ENCODE measurements at regions not wholly inside any gene's neighbourhood (a gene's known extent, or its start where the extent isn't known, plus 50 kb on each side); places are given as distances from the start of the nearest gene placed in this dataset.
"Not testable (repeated sequence)": the region's sequence is repeated elsewhere in the genome, so short reads cannot be mapped to it uniquely, and the experiment has no call there.

GRCh38 chr10:61211468-61211867 is 241.7 kb downstream of the TMEM26 start:
- DNase-seq: no peak
- H3K4me3 ChIP-seq: no peak overlapping the region
- no peaks in the 10 kb centered on the region for H3K4me1 ChIP-seq
- no peaks in the 10 kb centered on the region for H3K36me3 ChIP-seq
- H3K27me3 ChIP-seq: no peaks in the 10 kb centered on the region
- no peak overlapping the region for H3K27ac ChIP-seq
- no peaks in the 10 kb centered on the region for H3K9me3 ChIP-seq (replicated peaks)

DNA sequence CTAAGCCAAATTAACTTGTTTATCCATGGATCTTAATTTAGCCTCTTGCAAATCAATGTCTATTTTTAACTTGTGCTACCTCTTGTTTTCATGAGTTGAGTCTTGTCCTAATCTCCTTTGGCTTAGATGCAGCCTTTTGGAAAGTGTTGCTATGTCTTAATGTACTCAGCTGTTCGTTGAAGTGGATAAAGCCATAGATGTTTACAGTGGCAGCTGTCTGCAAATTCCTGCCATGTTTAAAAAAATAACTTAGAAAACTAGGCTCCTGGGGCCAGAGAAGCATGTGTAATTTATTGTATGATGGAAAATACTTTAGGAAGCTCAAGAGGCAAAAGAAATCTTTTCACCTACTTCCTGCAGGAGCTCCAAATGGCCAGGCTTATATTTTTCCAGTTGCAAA is 253.1 kb upstream of the RHOBTB1 start:
- Histone ChIP-seq H3K9me3 (replicated peaks) (no peaks in the 10 kb centered on the region; the same call in 1 of the 2 replicates), H3K4me1 (peaks cover 14% of the 10 kb centered on the region; the same call in 1 of the 2 replicates), H3K27me3 (no peaks in the 10 kb centered on the region), H3K4me3 (no peak overlapping the region), H3K36me3 (no peaks in the 10 kb centered on the region), H3K27ac (peak overlapping the region; percentile 35)
- DNase-seq: peak; percentile 28 to 67

GRCh38 chr10:61195211-61195610 is 251.2 kb upstream of the RHOBTB1 start:
- H3K4me1 ChIP-seq: peaks cover 14% of the 10 kb centered on the region; the same call in 1 of the 2 replicates
- no peak overlapping the region for H3K27ac ChIP-seq
- no peaks in the 10 kb centered on the region for H3K36me3 ChIP-seq

GRCh38 chr10:61192589-61192988 is 248.6 kb upstream of the RHOBTB1 start:
- not testable (repeated sequence) for H3K4me3 ChIP-seq; H3K9me3 ChIP-seq (replicated peaks); H3K27me3 ChIP-seq; H3K36me3 ChIP-seq; H3K27ac ChIP-seq; DNase-seq
- H3K4me1 ChIP-seq: peaks cover 11% of the 10 kb centered on the region; the same call in 1 of the 2 replicates

More at GRCh38 chr10:61195211-61195610, 251.2 kb upstream of the RHOBTB1 start:
- H3K9me3 ChIP-seq (replicated peaks): no peaks in the 10 kb centered on the region; the same call in 1 of the 2 replicates
- H3K4me3 ChIP-seq: no peak overlapping the region
- H3K27me3 ChIP-seq: no peaks in the 10 kb centered on the region
- DNase-seq: no peak

- no peaks in the 10 kb centered on the region for H3K36me3 ChIP-seq
- H3K4me3 ChIP-seq: no peak overlapping the region
- no peak for DNase-seq
- H3K4me1 ChIP-seq: peaks cover 5% of the 10 kb centered on the region; the same call in 1 of the 2 replicates
- H3K27me3 ChIP-seq: no peaks in the 10 kb centered on the region
- no peaks in the 10 kb centered on the region; the same call in 1 of the 2 replicates for H3K9me3 ChIP-seq (replicated peaks)
- no peak overlapping the region for H3K27ac ChIP-seq
Measured at GRCh38 chr10:61192042-61192441, 248.1 kb upstream of the RHOBTB1 start.

DNA sequence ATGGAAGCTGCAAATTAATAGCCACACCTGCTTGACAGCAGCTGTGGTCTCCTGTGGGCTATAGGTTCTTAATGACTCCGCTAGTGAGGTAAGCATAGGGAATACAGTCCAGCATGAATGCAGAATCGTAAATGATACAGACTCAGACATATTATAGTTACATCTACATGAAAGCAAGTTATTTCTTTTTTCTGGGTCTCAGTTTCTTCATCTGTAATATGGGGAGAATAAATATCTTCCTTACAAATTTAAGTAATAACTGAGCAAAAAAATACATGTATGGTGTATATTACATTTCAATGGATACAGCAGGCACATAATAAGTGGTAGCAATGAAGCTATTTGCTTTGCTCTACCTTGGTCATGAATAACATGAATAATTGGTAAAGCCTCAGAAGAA is 245.9 kb upstream of the RHOBTB1 start:
- H3K4me1 ChIP-seq: no peaks in the 10 kb centered on the region; the same call in 1 of the 2 replicates
- no peak overlapping the region for H3K27ac ChIP-seq
- no peaks in the 10 kb centered on the region; the same call in 1 of the 2 replicates for H3K9me3 ChIP-seq (replicated peaks)
- no peak overlapping the region for H3K4me3 ChIP-seq
- H3K27me3 ChIP-seq: no peaks in the 10 kb centered on the region
- no peaks in the 10 kb centered on the region for H3K36me3 ChIP-seq
- peak in 1 of 2 experiments; percentile 6 for DNase-seq

GRCh38 chr10:61188691-61189090 is 244.7 kb upstream of the RHOBTB1 start:
- no peak overlapping the region for H3K4me3 ChIP-seq

GRCh38 chr10:61188101-61188500 is 244.1 kb upstream of the RHOBTB1 start:
- H3K27me3 ChIP-seq: no peaks in the 10 kb centered on the region
- H3K4me3 ChIP-seq: no peak overlapping the region
- H3K27ac ChIP-seq: no peak overlapping the region
- no peaks in the 10 kb centered on the region; the same call in 1 of the 2 replicates for H3K4me1 ChIP-seq
- no peaks in the 10 kb centered on the region; the same call in 1 of the 2 replicates for H3K9me3 ChIP-seq (replicated peaks)
- H3K36me3 ChIP-seq: no peaks in the 10 kb centered on the region
- DNase-seq: no peak

More at GRCh38 chr10:61188691-61189090, 244.7 kb upstream of the RHOBTB1 start:
- H3K27me3 ChIP-seq: no peaks in the 10 kb centered on the region
- no peak overlapping the region for H3K27ac ChIP-seq
- no peaks in the 10 kb centered on the region; the same call in 1 of the 2 replicates for H3K4me1 ChIP-seq
- H3K36me3 ChIP-seq: no peaks in the 10 kb centered on the region
- no peak for DNase-seq
- no peaks in the 10 kb centered on the region; the same call in 1 of the 2 replicates for H3K9me3 ChIP-seq (replicated peaks)

GRCh38 chr10:61187601-61188000 is 243.6 kb upstream of the RHOBTB1 start:
- Histone ChIP-seq H3K27ac (no peak overlapping the region), H3K4me1 (no peaks in the 10 kb centered on the region; the same call in 1 of the 2 replicates), H3K27me3 (no peaks in the 10 kb centered on the region), H3K36me3 (no peaks in the 10 kb centered on the region), H3K4me3 (no peak overlapping the region), H3K9me3 (replicated peaks) (no peaks in the 10 kb centered on the region)
- no peak for DNase-seq

GRCh38 chr10:61186408-61186807 is 242.4 kb upstream of the RHOBTB1 start:
- no peak for DNase-seq
- no peaks in the 10 kb centered on the region; the same call in 1 of the 2 replicates for H3K4me1 ChIP-seq
- H3K9me3 ChIP-seq (replicated peaks): no peaks in the 10 kb centered on the region
- H3K4me3 ChIP-seq: no peak overlapping the region
- no peaks in the 10 kb centered on the region for H3K27me3 ChIP-seq
- H3K27ac ChIP-seq: no peak overlapping the region
- H3K36me3 ChIP-seq: no peaks in the 10 kb centered on the region

DNA sequence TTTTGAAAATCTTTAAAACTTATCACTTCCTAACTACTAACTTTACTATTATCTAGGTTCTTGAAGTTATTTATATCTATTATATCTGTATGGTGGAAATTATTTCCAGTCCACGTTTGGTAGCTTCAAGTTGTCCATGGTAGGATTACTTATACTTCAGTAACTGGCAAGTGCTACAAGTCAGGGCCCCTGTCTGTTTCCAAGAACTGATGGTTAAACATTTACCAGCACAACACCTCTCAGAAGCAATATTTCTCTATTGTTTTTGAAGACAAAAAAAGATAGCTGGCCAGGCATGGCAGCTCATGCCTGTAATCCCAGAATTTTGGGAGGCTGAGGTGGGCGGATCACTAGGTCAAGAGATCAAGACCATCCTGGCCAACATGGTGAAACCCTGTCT is 240.4 kb upstream of the RHOBTB1 start:
- no peaks in the 10 kb centered on the region for H3K36me3 ChIP-seq
- no peak overlapping the region for H3K27ac ChIP-seq
- no peak for DNase-seq
- H3K4me1 ChIP-seq: no peaks in the 10 kb centered on the region
- no peaks in the 10 kb centered on the region for H3K27me3 ChIP-seq
- H3K4me3 ChIP-seq: no peak overlapping the region
- no peaks in the 10 kb centered on the region for H3K9me3 ChIP-seq (replicated peaks)

DNA sequence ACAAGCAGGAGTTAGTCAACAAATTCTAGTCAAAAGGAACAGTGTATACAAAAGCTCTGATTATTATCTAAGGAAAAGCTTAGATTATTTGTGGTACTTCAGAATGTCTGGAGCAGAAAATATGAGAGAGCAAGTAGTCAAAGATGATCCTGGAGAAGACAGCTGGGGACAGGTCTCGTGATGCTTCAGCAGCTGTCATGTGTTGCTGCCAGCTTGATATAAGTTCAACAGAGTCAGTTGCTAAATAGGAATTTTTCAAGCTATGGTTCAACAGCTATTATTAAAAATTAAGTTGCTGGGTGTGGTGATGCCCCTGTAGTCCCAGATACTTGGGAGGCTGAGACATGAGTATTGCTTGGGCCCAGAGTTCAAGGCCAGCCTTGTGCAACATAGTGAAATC is 240.0 kb upstream of the RHOBTB1 start:
- no peaks in the 10 kb centered on the region for H3K27me3 ChIP-seq
- H3K36me3 ChIP-seq: no peaks in the 10 kb centered on the region
- no peaks in the 10 kb centered on the region for H3K9me3 ChIP-seq (replicated peaks)
- H3K27ac ChIP-seq: no peak overlapping the region
- no peak overlapping the region for H3K4me3 ChIP-seq
- no peak for DNase-seq
- H3K4me1 ChIP-seq: no peaks in the 10 kb centered on the region

DNA sequence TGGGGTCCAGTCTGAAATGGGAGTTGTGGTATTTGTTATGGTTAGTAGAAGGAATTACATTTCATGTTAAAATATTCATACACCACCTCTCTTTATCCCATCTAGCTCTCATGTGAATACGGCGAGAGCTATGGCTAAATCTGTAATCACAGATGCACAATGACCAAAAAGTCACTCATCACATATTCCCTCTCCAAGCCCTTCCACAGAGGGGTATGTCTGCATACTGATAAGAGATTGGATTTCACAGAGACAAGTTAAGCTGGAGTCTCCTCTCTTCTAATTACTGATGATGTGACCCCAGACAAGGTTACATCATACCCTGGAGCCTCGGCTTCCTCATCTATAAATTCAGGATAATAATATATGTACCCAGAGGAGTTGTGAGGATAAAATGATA is 237.8 kb upstream of the RHOBTB1 start:
- Histone ChIP-seq H3K9me3 (replicated peaks) (no peaks in the 10 kb centered on the region), H3K27me3 (no peaks in the 10 kb centered on the region), H3K4me3 (no peak overlapping the region), H3K27ac (no peak overlapping the region), H3K36me3 (no peaks in the 10 kb centered on the region), H3K4me1 (no peaks in the 10 kb centered on the region; the same call in 1 of the 2 replicates)
- DNase-seq: no peak

DNA sequence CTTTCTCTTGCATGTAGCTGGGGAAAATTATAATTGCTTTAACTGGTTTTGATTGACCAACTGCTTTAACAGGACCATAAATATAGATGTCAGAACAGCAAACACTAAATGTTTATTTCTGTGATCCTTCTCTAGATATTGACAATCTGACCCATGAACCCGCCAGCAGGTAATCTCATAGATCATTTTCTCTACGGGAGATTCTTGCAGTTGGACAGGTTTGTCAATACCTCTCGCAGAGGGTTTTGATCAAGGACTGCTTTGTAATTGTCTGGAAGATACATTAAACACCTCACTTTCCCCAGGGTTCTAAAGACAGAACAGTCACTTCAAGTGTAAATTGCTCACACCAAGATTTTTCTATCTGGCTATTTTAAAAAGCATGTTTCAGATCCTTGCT is 235.8 kb upstream of the RHOBTB1 start:
- H3K4me3 ChIP-seq: no peak overlapping the region
- no peaks in the 10 kb centered on the region for H3K36me3 ChIP-seq
- DNase-seq: no peak
- peaks cover 7% of the 10 kb centered on the region; the same call in 1 of the 2 replicates for H3K4me1 ChIP-seq
- H3K27ac ChIP-seq: no peak overlapping the region
- no peaks in the 10 kb centered on the region for H3K27me3 ChIP-seq
- no peaks in the 10 kb centered on the region for H3K9me3 ChIP-seq (replicated peaks)

DNA sequence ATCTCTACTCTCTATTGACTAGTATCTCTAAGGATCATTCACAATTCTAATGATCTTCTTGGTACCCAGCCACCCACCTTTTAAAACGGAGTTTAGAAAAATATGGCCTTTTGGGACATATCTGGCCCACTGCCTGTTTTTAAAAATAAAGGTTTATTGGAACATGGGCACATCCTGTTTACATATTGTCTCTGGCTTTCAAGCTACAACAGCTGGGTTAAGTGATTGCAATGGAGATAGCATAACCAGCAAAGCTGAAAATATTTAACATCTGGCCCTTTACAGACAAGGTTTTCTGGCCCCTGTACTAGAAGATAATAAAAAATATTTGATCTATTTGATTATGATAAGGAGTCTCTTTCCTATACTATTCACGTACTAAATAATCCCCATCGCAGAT is 232.4 kb upstream of the RHOBTB1 start:
- H3K36me3 ChIP-seq: no peaks in the 10 kb centered on the region
- H3K4me1 ChIP-seq: peaks cover 7% of the 10 kb centered on the region; the same call in 1 of the 2 replicates
- H3K27me3 ChIP-seq: no peaks in the 10 kb centered on the region
- H3K27ac ChIP-seq: no peak overlapping the region
- H3K9me3 ChIP-seq (replicated peaks): no peaks in the 10 kb centered on the region
- DNase-seq: peak in 1 of 2 experiments; percentile 4
- H3K4me3 ChIP-seq: no peak overlapping the region

- Histone ChIP-seq H3K36me3 (no peaks in the 10 kb centered on the region), H3K9me3 (replicated peaks) (no peaks in the 10 kb centered on the region), H3K27ac (no peak overlapping the region), H3K27me3 (no peaks in the 10 kb centered on the region), H3K4me3 (no peak overlapping the region), H3K4me1 (peaks cover 7% of the 10 kb centered on the region; the same call in 1 of the 2 replicates)
- no peak for DNase-seq
Measured at GRCh38 chr10:61175316-61175715, 231.3 kb upstream of the RHOBTB1 start.

Data from SJCRH30 (cell line).